DOHH2 (cell line): ENCODE measurements at regions not wholly inside any gene's neighbourhood (a gene's known extent, or its start where the extent isn't known, plus 50 kb on each side); places are given as distances from the start of the nearest gene placed in this dataset.

ENCODE experiments used
- H3F3A ChIP-seq: fragments of 200-600 bp; sonication (generic), shearing (Covaris generic); 2 replicates; pipeline ENCODE4 v1.6.0; 2016; ENCODE audit warnings: antibody characterized with exemption, mild to moderate bottlenecking; ENCODE audit not compliant: control insufficient read depth, insufficient read depth
- H3K27ac ChIP-seq: fragments of 200-600 bp; sonication (generic); 2 replicates; pipeline ENCODE4 v1.5.1; 2014; ENCODE audit warnings: low read depth, mild to moderate bottlenecking, low read length, moderate library complexity
- H3K27me3 ChIP-seq: fragments of 200-600 bp; sonication (generic); 2 replicates; pipeline ENCODE4 v1.6.1; 2014; ENCODE audit warnings: mild to moderate bottlenecking, low read length, mixed read lengths; ENCODE audit not compliant: control insufficient read depth
- H3K36me3 ChIP-seq: fragments of 200-600 bp; sonication (generic); 2 replicates; pipeline ENCODE4 v1.6.1; 2014; ENCODE audit warnings: mild to moderate bottlenecking, low read length, moderate library complexity, mixed read lengths; ENCODE audit not compliant: control insufficient read depth
- H3K4me1 ChIP-seq: fragments of 200-600 bp; sonication (generic); 2 replicates; pipeline ENCODE4 v1.6.1; 2014; ENCODE audit warnings: mild to moderate bottlenecking, low read length, mixed read lengths; ENCODE audit not compliant: control insufficient read depth
- H3K4me2 ChIP-seq: fragments of 200-600 bp; sonication (generic); 2 replicates; pipeline ENCODE4 v1.6.0; 2014; ENCODE audit warnings: mild to moderate bottlenecking, low read length, moderate library complexity
- H3K4me3 ChIP-seq: fragments of 200-600 bp; sonication (generic); 2 replicates; pipeline ENCODE4 v1.5.1; 2014; ENCODE audit warnings: mild to moderate bottlenecking, low read length, mixed read lengths
- H3K79me2 ChIP-seq: fragments of 200-600 bp; sonication (generic); 2 replicates; pipeline ENCODE4 v1.6.1; 2014; ENCODE audit warnings: mild to moderate bottlenecking, low read length, mixed read lengths; ENCODE audit not compliant: control insufficient read depth
- H3K9me2 ChIP-seq: fragments of 200-600 bp; sonication (generic); replicated peaks from 2 replicates; pipeline ENCODE4 v1.6.1; 2014; ENCODE audit warnings: mild to moderate bottlenecking, low read length, mixed read lengths; ENCODE audit not compliant: control insufficient read depth
- H3K9me3 ChIP-seq: fragments of 200-600 bp; sonication (generic); 2 replicates; pipeline ENCODE4 v1.6.1; 2014; ENCODE audit warnings: antibody characterized with exemption, low read length, mixed read lengths; ENCODE audit not compliant: control insufficient read depth, insufficient read depth
- H4K20me1 ChIP-seq: fragments of 200-600 bp; sonication (generic); 2 replicates; pipeline ENCODE4 v1.6.0; 2014; ENCODE audit warnings: low read depth, mild to moderate bottlenecking, antibody characterized with exemption, low read length, moderate library complexity; ENCODE audit not compliant: control insufficient read depth, insufficient read depth
- CTCF ChIP-seq: fragments of 200-600 bp; sonication (generic); IDR thresholded peaks from one replicate; pipeline ENCODE4 v1.5.1; 2014; ENCODE audit warnings: antibody characterized with exemption, mild to moderate bottlenecking, low read depth, low read length; ENCODE audit not compliant: poor library complexity, severe bottlenecking
- EZH2phosphoT487 ChIP-seq: fragments of 200-600 bp; sonication (generic); IDR thresholded peaks from 2 replicates; pipeline ENCODE4 v1.6.1; 2017; ENCODE audit warnings: borderline replicate concordance, mild to moderate bottlenecking, antibody characterized with exemption, low read length, moderate library complexity, mixed read lengths

GRCh38 chr13:50649211-50649610, 194.3 kb downstream of the DLEU7 start:
- H3K79me2 ChIP-seq, result no peaks in the 10 kb centered on the region
- no peaks in the 10 kb centered on the region for H3K9me2 ChIP-seq
- no peak overlapping the region for H3K4me3 ChIP-seq
- no peak overlapping the region for H3K4me2 ChIP-seq
- no peaks in the 10 kb centered on the region for H3K4me1 ChIP-seq
- no peaks in the 10 kb centered on the region for H4K20me1 ChIP-seq
- no peaks in the 10 kb centered on the region for H3F3A ChIP-seq
- H3K36me3 ChIP-seq, result no peaks in the 10 kb centered on the region
- H3K9me3 ChIP-seq, result no peaks in the 10 kb centered on the region
- no peak overlapping the region for H3K27ac ChIP-seq
- H3K27me3 ChIP-seq, result no peaks in the 10 kb centered on the region
- no peak for TF ChIP-seq CTCF
- TF ChIP-seq EZH2phosphoT487, result no peak

GRCh38 chr13:50650592-50651504, 192.6 kb downstream of the DLEU7 start:
- TF ChIP-seq CTCF (no peak), EZH2phosphoT487 (no peak)
- Histone ChIP-seq H3K4me1 (no peaks in the 10 kb centered on the region), H3K9me2 (no peaks in the 10 kb centered on the region), H3K9me3 (no peaks in the 10 kb centered on the region), H3K4me2 (no peak overlapping the region), H3K36me3 (no peaks in the 10 kb centered on the region), H4K20me1 (no peaks in the 10 kb centered on the region), H3K4me3 (no peak overlapping the region), H3K27me3 (no peaks in the 10 kb centered on the region), H3F3A (no peaks in the 10 kb centered on the region), H3K79me2 (no peaks in the 10 kb centered on the region), H3K27ac (no peak overlapping the region)

- Histone ChIP-seq H3K4me1 (no peaks in the 10 kb centered on the region), H3K27me3 (no peaks in the 10 kb centered on the region), H3K79me2 (no peaks in the 10 kb centered on the region), H3K27ac (no peak overlapping the region), H3F3A (no peaks in the 10 kb centered on the region), H3K4me2 (no peak overlapping the region), H4K20me1 (no peaks in the 10 kb centered on the region), H3K36me3 (no peaks in the 10 kb centered on the region), H3K9me3 (no peaks in the 10 kb centered on the region), H3K4me3 (no peak overlapping the region), H3K9me2 (no peaks in the 10 kb centered on the region)
- TF ChIP-seq EZH2phosphoT487 (no peak), CTCF (no peak)
Observed at GRCh38 chr13:50651922-50652321, 191.6 kb downstream of the DLEU7 start.
